ENCODE measurements at regions not wholly inside any gene's neighbourhood (a gene's known extent, or its start where the extent isn't known, plus 50 kb on each side); places are given as distances from the start of the nearest gene placed in this dataset.

DNA sequence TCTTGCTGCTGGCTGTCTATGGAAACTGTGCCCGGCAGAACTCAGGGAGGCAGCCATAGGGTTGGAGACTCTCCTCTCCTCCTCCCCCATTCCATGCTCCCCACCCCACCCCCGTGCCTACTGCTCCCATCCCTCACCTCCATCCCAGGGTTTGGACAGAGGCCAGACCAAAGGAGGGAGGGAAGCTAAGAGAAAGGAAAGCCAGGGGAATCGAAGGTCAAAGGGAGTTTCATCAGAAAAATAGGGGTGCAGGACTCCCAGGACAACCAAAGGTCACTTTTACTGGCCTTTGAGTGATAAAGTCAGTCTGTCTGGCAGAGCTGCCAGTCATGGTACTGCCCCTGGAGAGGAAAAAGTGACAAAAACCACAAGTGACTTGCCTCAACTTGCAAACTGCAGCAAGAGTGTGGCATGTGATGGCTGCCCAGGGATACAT, 187.3 kb upstream of the CTAGE1 start:
- SMC1A ChIA-PET (ENCODE audit: uncharacterized antibody, unreplicated experiment): no interaction called here
- H3K9ac ChIP-seq (ENCODE audit: control insufficient read depth, insufficient read depth, low read length): no peak overlapping the region
- RAD21 ChIA-PET (ENCODE audit: unreplicated experiment): no interaction called here
- no peak overlapping the region for H3K4me3 ChIP-seq
- DNase-seq (ENCODE audit: low read depth, low spot score): no peak
- no peak for FAIRE-seq
- ATAC-seq: no peak
- intact Hi-C loops (cut with micrococcal nuclease; ENCODE audit: unreplicated experiment): loop anchor here (5.0 kb wide), 1 partner anchor 97 kb away; no protein-coding TSS in a partner anchor
- no peaks in the 10 kb centered on the region for H3K9me3 ChIP-seq (replicated peaks; ENCODE audit: control insufficient read depth, insufficient read depth, low read length)
- no peak for TF ChIP-seq BACH1 (IDR thresholded peaks at IDR 0.05; ENCODE audit: borderline replicate concordance)
- no peak for TF ChIP-seq ZBED1 (IDR thresholded peaks at IDR 0.05; ENCODE audit: borderline replicate concordance)
- no peak for TF ChIP-seq NBN (IDR thresholded peaks at IDR 0.05)
- TF ChIP-seq POU2F2 (IDR thresholded peaks at IDR 0.05; ENCODE audit: borderline replicate concordance, low read depth, low read length): no peak
- no peak for TF ChIP-seq STAT3 (IDR thresholded peaks at IDR 0.05; ENCODE audit: low read depth, low read length)
- TF ChIP-seq, protein P1, sequence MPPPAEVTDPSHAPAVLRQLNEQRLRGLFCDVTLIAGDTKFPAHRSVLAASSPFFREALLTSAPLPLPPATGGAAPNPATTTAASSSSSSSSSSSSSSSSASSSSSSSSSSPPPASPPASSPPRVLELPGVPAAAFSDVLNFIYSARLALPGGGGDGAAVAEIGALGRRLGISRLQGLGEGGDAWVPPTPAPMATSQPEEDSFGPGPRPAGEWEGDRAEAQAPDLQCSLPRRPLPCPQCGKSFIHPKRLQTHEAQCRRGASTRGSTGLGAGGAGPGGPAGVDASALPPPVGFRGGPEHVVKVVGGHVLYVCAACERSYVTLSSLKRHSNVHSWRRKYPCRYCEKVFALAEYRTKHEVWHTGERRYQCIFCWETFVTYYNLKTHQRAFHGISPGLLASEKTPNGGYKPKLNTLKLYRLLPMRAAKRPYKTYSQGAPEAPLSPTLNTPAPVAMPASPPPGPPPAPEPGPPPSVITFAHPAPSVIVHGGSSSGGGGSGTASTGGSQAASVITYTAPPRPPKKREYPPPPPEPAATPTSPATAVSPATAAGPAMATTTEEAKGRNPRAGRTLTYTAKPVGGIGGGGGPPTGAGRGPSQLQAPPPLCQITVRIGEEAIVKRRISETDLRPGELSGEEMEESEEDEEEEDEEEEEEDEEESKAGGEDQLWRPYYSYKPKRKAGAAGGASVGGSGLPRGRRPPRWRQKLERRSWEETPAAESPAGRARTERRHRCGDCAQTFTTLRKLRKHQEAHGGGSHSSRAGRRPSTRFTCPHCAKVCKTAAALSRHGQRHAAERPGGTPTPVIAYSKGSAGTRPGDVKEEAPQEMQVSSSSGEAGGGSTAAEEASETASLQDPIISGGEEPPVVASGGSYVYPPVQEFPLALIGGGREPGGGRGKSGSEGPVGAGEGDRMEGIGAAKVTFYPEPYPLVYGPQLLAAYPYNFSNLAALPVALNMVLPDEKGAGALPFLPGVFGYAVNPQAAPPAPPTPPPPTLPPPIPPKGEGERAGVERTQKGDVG (CRISPR knock-in tag; IDR thresholded peaks at IDR 0.05): no peak
- TF ChIP-seq POLR2AphosphoS5 (IDR thresholded peaks at IDR 0.05; ENCODE audit: low read length): no peak
- no peak for TF ChIP-seq ZNF24 (IDR thresholded peaks at IDR 0.05)
- no peak for TF ChIP-seq MTA3 (IDR thresholded peaks at IDR 0.05; ENCODE audit: borderline replicate concordance, low read length)
- TF ChIP-seq, protein P2, sequence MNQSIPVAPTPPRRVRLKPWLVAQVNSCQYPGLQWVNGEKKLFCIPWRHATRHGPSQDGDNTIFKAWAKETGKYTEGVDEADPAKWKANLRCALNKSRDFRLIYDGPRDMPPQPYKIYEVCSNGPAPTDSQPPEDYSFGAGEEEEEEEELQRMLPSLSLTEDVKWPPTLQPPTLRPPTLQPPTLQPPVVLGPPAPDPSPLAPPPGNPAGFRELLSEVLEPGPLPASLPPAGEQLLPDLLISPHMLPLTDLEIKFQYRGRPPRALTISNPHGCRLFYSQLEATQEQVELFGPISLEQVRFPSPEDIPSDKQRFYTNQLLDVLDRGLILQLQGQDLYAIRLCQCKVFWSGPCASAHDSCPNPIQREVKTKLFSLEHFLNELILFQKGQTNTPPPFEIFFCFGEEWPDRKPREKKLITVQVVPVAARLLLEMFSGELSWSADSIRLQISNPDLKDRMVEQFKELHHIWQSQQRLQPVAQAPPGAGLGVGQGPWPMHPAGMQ (IDR thresholded peaks at IDR 0.05; ENCODE audit: borderline replicate concordance): no peak
- no peak for TF ChIP-seq PAX8 (IDR thresholded peaks at IDR 0.05)
- no peak for TF ChIP-seq SMC3 (IDR thresholded peaks at IDR 0.05; ENCODE audit: borderline replicate concordance, low read length)
- no peak for TF ChIP-seq EED (IDR thresholded peaks at IDR 0.05; ENCODE audit: low read depth)
- no peak for TF ChIP-seq DPF2 (IDR thresholded peaks at IDR 0.05)
- no peak for TF ChIP-seq SIN3A (IDR thresholded peaks at IDR 0.05; ENCODE audit: low read depth, low read length)
- TF ChIP-seq SUPT20H (IDR thresholded peaks at IDR 0.05; ENCODE audit: borderline replicate concordance, control insufficient read depth, low read depth, low read length): no peak
- no peak for TF ChIP-seq TCF3 (IDR thresholded peaks at IDR 0.05; ENCODE audit: borderline replicate concordance, insufficient read depth, low read depth, low read length)
- TF ChIP-seq ATF7 (IDR thresholded peaks at IDR 0.05; ENCODE audit: low read depth): no peak; the same call in 1 of the 2 replicates
- no peak for TF ChIP-seq MXI1 (IDR thresholded peaks at IDR 0.05; ENCODE audit: low read depth, low read length)
- H3K4me1 ChIP-seq (ENCODE audit: control insufficient read depth, insufficient read depth, low read length): no peaks in the 10 kb centered on the region
- no peak overlapping the region for H3K27ac ChIP-seq (ENCODE audit: control insufficient read depth, insufficient read depth)
- no peaks in the 10 kb centered on the region for H4K20me1 ChIP-seq (ENCODE audit: control insufficient read depth, insufficient read depth)
- BruUV-seq (replicated peaks): no TSS peak
- H3K4me2 ChIP-seq (ENCODE audit: control insufficient read depth, insufficient read depth): no peak overlapping the region
- H3K27me3 ChIP-seq (replicated peaks in 1 of 2; ENCODE audit: control insufficient read depth in 2 of 2, insufficient read depth in 2 of 2, low read length in 1 of 2): no peaks in the 10 kb centered on the region; a peak in 1 of 4 replicates
- in situ Hi-C loops (cut with MboI): loop anchor here (25.0 kb wide), 1 partner anchor 107 kb away; no protein-coding TSS in a partner anchor
- H3K36me3 ChIP-seq (ENCODE audit: control insufficient read depth in 2 of 2, insufficient read depth in 2 of 2, low read length in 1 of 2): no peaks in the 10 kb centered on the region
- POLR2A ChIA-PET: no interaction called here
- no peaks in the 10 kb centered on the region for H3K79me2 ChIP-seq (ENCODE audit: control insufficient read depth, insufficient read depth, low read length)
- 10% methylated on average over 3 of the region's 3 CpGs for WGBS (ENCODE audit: insufficient coverage, insufficient replicate concordance, low lambda C conversion rate, missing lambda C conversion rate)
- CTCF ChIA-PET: no interaction called here
- no peak overlapping the region for H2AFZ ChIP-seq (ENCODE audit: control insufficient read depth, low read depth, low read length)

All from GM12878 (cell line).